NCI-H1105 (cell line): ENCODE measurements at regions not wholly inside any gene's neighbourhood (a gene's known extent, or its start where the extent isn't known, plus 50 kb on each side); places are given as distances from the start of the nearest gene placed in this dataset.
"Not testable (repeated sequence)": the region's sequence is repeated elsewhere in the genome, so short reads cannot be mapped to it uniquely, and the experiment has no call there.

ENCODE experiments used
- DNase-seq: peaks from one replicate; lab custom pipeline; 2025; lab: John Stamatoyannopoulos, UW

- no peak for DNase-seq
Measured at GRCh38 chr11:26898799-26899198, 95.1 kb upstream of the FIBIN start.

- DNase-seq, result no peak
Measured at GRCh38 chr11:26901162-26901561, 92.8 kb upstream of the FIBIN start.

GRCh38 chr11:26904132-26904531, 89.8 kb upstream of the FIBIN start:
- no peak for DNase-seq

GRCh38 chr11:26904801-26905200, 89.1 kb upstream of the FIBIN start:
- DNase-seq, result no peak

- DNase-seq, result no peak
Measured at GRCh38 chr11:26905368-26905767, 88.5 kb upstream of the FIBIN start.

- no peak for DNase-seq
Measured at GRCh38 chr11:26909515-26909914, 84.4 kb upstream of the FIBIN start.

- DNase-seq, result no peak
Measured at GRCh38 chr11:26909991-26910591, 83.8 kb upstream of the FIBIN start.

GRCh38 chr11:26914968-26915367, 78.9 kb upstream of the FIBIN start:
- DNase-seq, result no peak

GRCh38 chr11:26916805-26917204, 77.1 kb upstream of the FIBIN start:
- no peak for DNase-seq

- DNase-seq, result no peak
Measured at GRCh38 chr11:26928582-26928981, 65.3 kb upstream of the FIBIN start.

- no peak for DNase-seq
Measured at GRCh38 chr11:26929806-26930517, 64.0 kb upstream of the FIBIN start.

GRCh38 chr11:26930518-26931247, 63.2 kb upstream of the FIBIN start:
- no peak for DNase-seq

- no peak for DNase-seq
Measured at GRCh38 chr11:26931248-26931631, 62.7 kb upstream of the FIBIN start.

GRCh38 chr11:26931881-26932280, 62.0 kb upstream of the FIBIN start:
- DNase-seq, result no peak

GRCh38 chr11:26936109-26936508, 57.8 kb upstream of the FIBIN start:
- no peak for DNase-seq

GRCh38 chr11:26937386-26937785, 56.5 kb upstream of the FIBIN start:
- no peak for DNase-seq

- DNase-seq, result not testable (repeated sequence)
Measured at GRCh38 chr11:26940501-26940900, 53.4 kb upstream of the FIBIN start.

- DNase-seq, result no peak
Measured at GRCh38 chr11:26942356-26942755, 51.6 kb upstream of the FIBIN start.

- no peak for DNase-seq
Measured at GRCh38 chr11:26943636-26944035, 50.3 kb upstream of the FIBIN start.
